CD14-positive monocyte (primary cell): ENCODE measurements at regions not wholly inside any gene's neighbourhood (a gene's known extent, or its start where the extent isn't known, plus 50 kb on each side); places are given as distances from the start of the nearest gene placed in this dataset.
"Not testable (repeated sequence)": the region's sequence is repeated elsewhere in the genome, so short reads cannot be mapped to it uniquely, and the experiment has no call there.

Experiments used
- DNase-seq, 3 donors: peaks; one replicate each; pipeline ENCODE4 v3.0.0-alpha.2; 2011 to 2022
- H2AFZ ChIP-seq: 2 replicates; pipeline ENCODE4 v1.6.0; 2012; ENCODE audit warnings: mild to moderate bottlenecking, low read depth, low read length, inconsistent platforms; ENCODE audit not compliant: insufficient read depth, poor library complexity, severe bottlenecking
- H3K27ac ChIP-seq, 2 donors: 1 replicate in 1 of 2; 2 replicates in 1 of 2; pipeline ENCODE4 v1.5.1; 2012 to 2013; ENCODE audit warnings: low read length in 2 of 2, control low read depth in 1 of 2, inconsistent platforms in 1 of 2, low read depth in 1 of 2, mild to moderate bottlenecking in 1 of 2
- H3K27me3 ChIP-seq, 2 donors: one replicate each; pipeline versions ENCODE4 v1.6.0 to v1.6.1; 2011 to 2013; ENCODE audit warnings: low read length in 2 of 2; ENCODE audit not compliant: control insufficient read depth in 2 of 2, insufficient read depth in 2 of 2
- H3K36me3 ChIP-seq, 2 donors: replicated peaks in 1 of 2; 1 replicate in 1 of 2; 2 replicates in 1 of 2; pipeline versions ENCODE4 v1.5.1 to v1.6.1; 2012 to 2013; ENCODE audit warnings: low read length in 2 of 2, control low read depth in 1 of 2, inconsistent platforms in 1 of 2, mild to moderate bottlenecking in 1 of 2; ENCODE audit not compliant: insufficient read depth in 2 of 2, control insufficient read depth in 1 of 2
- H3K4me1 ChIP-seq, 2 donors: 1 replicate in 1 of 2; 2 replicates in 1 of 2; pipeline versions ENCODE4 v1.5.1 to v1.6.1; 2012 to 2013; ENCODE audit warnings: low read length in 2 of 2, control low read depth in 1 of 2, inconsistent platforms in 1 of 2, mild to moderate bottlenecking in 1 of 2, moderate library complexity in 1 of 2; ENCODE audit not compliant: insufficient read depth in 2 of 2, control insufficient read depth in 1 of 2
- H3K4me2 ChIP-seq: replicated peaks from 2 replicates; pipeline ENCODE3; 2012; ENCODE audit warnings: low read length, moderate library complexity, mild to moderate bottlenecking; ENCODE audit not compliant: poor library complexity, severe bottlenecking; ENCODE audit errors: extremely low read depth
- H3K4me3 ChIP-seq, 3 experiments: fragments of 200-600 bp in 1 of 3; sonication (generic) in 1 of 3; replicated peaks in 1 of 3; 1 replicate in 2 of 3; 2 replicates in 1 of 3; pipeline ENCODE4 v1.5.1; 2011 to 2013; ENCODE audit warnings: low read length in 3 of 3, mild to moderate bottlenecking in 3 of 3, control low read depth in 2 of 3, low read depth in 2 of 3, inconsistent platforms in 1 of 3, moderate library complexity in 1 of 3
- H3K79me2 ChIP-seq: 2 replicates; pipeline ENCODE4 v1.6.0; 2012; ENCODE audit warnings: mild to moderate bottlenecking, control low read depth, inconsistent platforms, low read length, moderate library complexity; ENCODE audit not compliant: insufficient read depth
- H3K9ac ChIP-seq: 2 replicates; pipeline ENCODE4 v1.6.0; 2017; ENCODE audit warnings: low read length, mild to moderate bottlenecking; ENCODE audit not compliant: insufficient read depth, poor library complexity, severe bottlenecking
- H3K9me3 ChIP-seq, 2 donors: replicated peaks in 1 of 2; 1 replicate in 1 of 2; 2 replicates in 1 of 2; pipeline versions ENCODE4 v1.5.1 to v1.6.1; 2012 to 2013; ENCODE audit warnings: low read length in 2 of 2, control low read depth in 1 of 2; ENCODE audit not compliant: control insufficient read depth in 1 of 2, insufficient read depth in 1 of 2
- H4K20me1 ChIP-seq: 2 replicates; pipeline ENCODE4 v1.6.0; 2012; ENCODE audit warnings: mild to moderate bottlenecking, low read length, control low read depth, moderate library complexity; ENCODE audit not compliant: insufficient read depth
- H3K27ac Mint-ChIP-seq, 7 donors: one replicate each; pipeline ENCODE4 v1.8.0; 2020; ENCODE audit warnings: mild to moderate bottlenecking in 7 of 7, mixed read lengths in 7 of 7, moderate library complexity in 6 of 7, inconsistent platforms in 2 of 7
- H3K27me3 Mint-ChIP-seq, 3 donors: one replicate each; pipeline ENCODE4 v1.8.0; 2021 to 2022; ENCODE audit warnings: low read depth in 3 of 3, mild to moderate bottlenecking in 3 of 3, mixed read lengths in 3 of 3, moderate library complexity in 3 of 3, inconsistent platforms in 1 of 3
- H3K36me3 Mint-ChIP-seq, 2 donors: one replicate each; pipeline ENCODE4 v1.8.0; 2020; ENCODE audit warnings: mixed read lengths in 2 of 2, inconsistent platforms in 1 of 2, mild to moderate bottlenecking in 1 of 2
- H3K4me1 Mint-ChIP-seq: one replicate; pipeline ENCODE4 v1.8.0; 2020; ENCODE audit warnings: mild to moderate bottlenecking, mixed read lengths
- H3K4me3 Mint-ChIP-seq, 2 donors: one replicate each; pipeline ENCODE4 v1.8.0; 2020; ENCODE audit warnings: mild to moderate bottlenecking in 2 of 2, mixed read lengths in 2 of 2, moderate library complexity in 1 of 2
- H3K9me3 Mint-ChIP-seq, 7 donors: one replicate each; pipeline ENCODE4 v1.8.0; 2020 to 2022; ENCODE audit warnings: mixed read lengths in 7 of 7, mild to moderate bottlenecking in 6 of 7, moderate library complexity in 6 of 7, inconsistent platforms in 2 of 7
- WGBS: methylation state at CpG from one replicate; pipeline ENCODE4 v1.1.5; 2013; ENCODE audit warnings: missing lambda C conversion rate; ENCODE audit not compliant: insufficient coverage; 5-methylcytosine and 5-hydroxymethylcytosine counted together
- intact Hi-C, 2 donors: fragments of 100-400 bp; cut with micrococcal nuclease; formaldehyde crosslinking; loops; one replicate each; pipeline versions ENCODE4 v1.15.0 to v1.15.1; 2023
- TF ChIP-seq, protein P1 (sequence below): fragments of 200-600 bp; IDR thresholded peaks from one replicate; pipeline ENCODE4 v1.8.0; 2022; ENCODE audit warnings: antibody characterized with exemption, mild to moderate bottlenecking

DNA sequence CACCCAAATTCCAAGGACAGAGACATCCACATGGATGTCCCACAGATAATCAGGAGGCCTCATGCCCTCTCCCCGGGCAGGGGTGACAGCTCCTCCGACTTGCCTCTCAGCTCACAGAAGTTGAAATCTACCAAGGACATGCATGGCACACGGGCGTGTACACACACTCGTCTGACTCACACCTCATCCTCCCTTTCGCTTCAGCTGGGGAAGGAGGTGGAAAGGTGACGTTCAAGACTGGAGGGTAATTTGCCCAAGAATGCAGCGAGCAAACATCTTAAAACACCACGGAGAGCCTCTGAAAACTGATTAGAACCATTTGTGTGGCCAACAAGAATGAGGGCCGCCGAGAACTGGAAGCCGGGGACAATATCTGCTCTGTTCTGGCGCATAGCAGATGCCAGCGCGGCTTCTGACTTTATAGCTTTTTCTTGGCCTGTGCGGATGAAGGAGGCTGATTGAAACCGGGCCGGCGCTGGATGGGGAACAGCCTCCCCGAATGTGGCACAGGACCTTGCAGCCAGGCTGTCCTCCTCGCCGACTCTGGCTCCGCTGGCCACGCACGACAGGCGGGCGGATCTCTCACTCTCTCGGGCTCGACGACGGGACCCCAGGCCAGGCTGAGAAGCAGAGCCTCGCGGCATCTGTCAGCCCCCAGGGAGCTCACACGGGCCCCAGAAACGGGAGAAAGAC lies 100.9 kb downstream of the C16orf95 start:
- TF ChIP-seq, protein P1, sequence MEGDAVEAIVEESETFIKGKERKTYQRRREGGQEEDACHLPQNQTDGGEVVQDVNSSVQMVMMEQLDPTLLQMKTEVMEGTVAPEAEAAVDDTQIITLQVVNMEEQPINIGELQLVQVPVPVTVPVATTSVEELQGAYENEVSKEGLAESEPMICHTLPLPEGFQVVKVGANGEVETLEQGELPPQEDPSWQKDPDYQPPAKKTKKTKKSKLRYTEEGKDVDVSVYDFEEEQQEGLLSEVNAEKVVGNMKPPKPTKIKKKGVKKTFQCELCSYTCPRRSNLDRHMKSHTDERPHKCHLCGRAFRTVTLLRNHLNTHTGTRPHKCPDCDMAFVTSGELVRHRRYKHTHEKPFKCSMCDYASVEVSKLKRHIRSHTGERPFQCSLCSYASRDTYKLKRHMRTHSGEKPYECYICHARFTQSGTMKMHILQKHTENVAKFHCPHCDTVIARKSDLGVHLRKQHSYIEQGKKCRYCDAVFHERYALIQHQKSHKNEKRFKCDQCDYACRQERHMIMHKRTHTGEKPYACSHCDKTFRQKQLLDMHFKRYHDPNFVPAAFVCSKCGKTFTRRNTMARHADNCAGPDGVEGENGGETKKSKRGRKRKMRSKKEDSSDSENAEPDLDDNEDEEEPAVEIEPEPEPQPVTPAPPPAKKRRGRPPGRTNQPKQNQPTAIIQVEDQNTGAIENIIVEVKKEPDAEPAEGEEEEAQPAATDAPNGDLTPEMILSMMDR, result no peak
- H3K9me3 Mint-ChIP-seq, result no peaks in the 10 kb centered on the region
- H3K4me2 ChIP-seq, result no peak overlapping the region
- H2AFZ ChIP-seq, result no peak overlapping the region
- H3K27me3 ChIP-seq, result no peaks in the 10 kb centered on the region
- H3K9ac ChIP-seq, result no peak overlapping the region
- intact Hi-C loops, result no loop called here
- no peak overlapping the region for H3K4me3 ChIP-seq
- no peaks in the 10 kb centered on the region for H4K20me1 ChIP-seq
- no peaks in the 10 kb centered on the region for H3K36me3 ChIP-seq
- no peak for DNase-seq
- H3K9me3 ChIP-seq, result no peaks in the 10 kb centered on the region
- WGBS, result 90% methylated on average over 28 of the region's 35 CpGs
- no peaks in the 10 kb centered on the region for H3K79me2 ChIP-seq
- H3K36me3 Mint-ChIP-seq, result no peaks in the 10 kb centered on the region
- no peak overlapping the region for H3K27ac Mint-ChIP-seq
- H3K27me3 Mint-ChIP-seq, result no peaks in the 10 kb centered on the region
- H3K27ac ChIP-seq, result no peak overlapping the region
- no peak overlapping the region for H3K4me3 Mint-ChIP-seq
- no peaks in the 10 kb centered on the region for H3K4me1 ChIP-seq
- H3K4me1 Mint-ChIP-seq, result no peaks in the 10 kb centered on the region

DNA sequence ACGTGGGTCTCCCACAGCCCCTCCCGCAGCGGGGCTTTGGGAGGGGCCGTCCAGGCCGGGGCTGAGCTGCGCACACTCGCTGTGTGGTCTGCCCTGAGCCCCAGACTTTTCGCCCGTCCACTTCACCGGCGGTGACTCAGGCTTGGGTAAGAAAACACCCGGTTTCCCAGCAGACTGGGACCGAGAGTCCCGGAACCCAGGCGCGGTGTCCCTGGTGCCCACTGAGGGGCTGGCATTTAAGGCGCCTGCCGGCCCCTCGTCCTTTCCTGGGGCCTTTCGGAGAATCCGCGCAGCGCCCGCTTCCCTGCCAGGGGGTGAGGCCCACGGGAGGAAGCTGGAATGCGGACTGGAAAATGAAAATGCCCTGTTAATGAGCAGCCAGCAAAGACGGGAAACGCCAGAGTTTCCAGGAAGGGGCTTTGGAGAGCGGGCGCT lies 100.3 kb downstream of the C16orf95 start:
- Histone ChIP-seq H3K27ac (no peak overlapping the region), H3K27me3 (no peaks in the 10 kb centered on the region), H2AFZ (no peak overlapping the region), H3K4me2 (no peak overlapping the region), H3K79me2 (no peaks in the 10 kb centered on the region), H3K4me3 (no peak overlapping the region), H3K4me1 (no peaks in the 10 kb centered on the region), H4K20me1 (no peaks in the 10 kb centered on the region), H3K9ac (no peak overlapping the region), H3K9me3 (no peaks in the 10 kb centered on the region), H3K36me3 (no peaks in the 10 kb centered on the region)
- H3K27ac Mint-ChIP-seq, result no peak overlapping the region
- no peaks in the 10 kb centered on the region for H3K36me3 Mint-ChIP-seq
- H3K4me3 Mint-ChIP-seq, result no peak overlapping the region
- intact Hi-C loops, result no loop called here
- H3K4me1 Mint-ChIP-seq, result no peaks in the 10 kb centered on the region
- 97% methylated on average over 30 of the region's 30 CpGs for WGBS
- TF ChIP-seq, protein P1, result no peak
- H3K9me3 Mint-ChIP-seq, result no peaks in the 10 kb centered on the region
- no peaks in the 10 kb centered on the region for H3K27me3 Mint-ChIP-seq
- no peak for DNase-seq

DNA sequence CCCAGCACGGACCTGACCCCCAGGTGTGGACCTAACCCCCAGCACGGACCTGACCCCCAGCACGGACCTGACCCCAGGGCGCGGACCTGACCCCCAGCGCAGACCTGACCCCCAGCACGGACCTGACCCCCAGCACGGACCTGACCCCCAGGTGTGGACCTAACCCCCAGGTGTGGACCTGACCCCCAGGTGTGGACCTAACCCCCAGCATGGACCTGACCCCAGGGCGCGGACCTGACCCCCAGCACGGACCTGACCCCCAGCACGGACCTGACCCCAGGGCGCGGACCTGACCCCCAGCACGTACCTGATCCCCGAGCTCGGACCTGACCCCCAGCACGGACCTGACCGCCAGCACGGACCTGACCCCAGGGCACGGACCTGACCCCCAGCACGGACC lies 99.4 kb downstream of the C16orf95 start:
- H3K36me3 ChIP-seq, H4K20me1 ChIP-seq, H3K4me3 ChIP-seq, H3K9me3 Mint-ChIP-seq, H3K4me3 Mint-ChIP-seq, H3K4me1 Mint-ChIP-seq, H3K27me3 Mint-ChIP-seq, intact Hi-C loops, H3K27me3 ChIP-seq, H3K4me1 ChIP-seq, DNase-seq, H2AFZ ChIP-seq, H3K36me3 Mint-ChIP-seq, H3K9me3 ChIP-seq, H3K4me2 ChIP-seq, H3K27ac Mint-ChIP-seq, H3K79me2 ChIP-seq, H3K27ac ChIP-seq, H3K9ac ChIP-seq: not testable (repeated sequence)
- 95% methylated on average over 4 of the region's 22 CpGs for WGBS
